Uterus (tissue), 2 donors: ENCODE measurements at regions not wholly inside any gene's neighbourhood (a gene's known extent, or its start where the extent isn't known, plus 50 kb on each side); places are given as distances from the start of the nearest gene placed in this dataset.

Experiments
- POLR2A ChIP-seq, 2 donors: fragments of 450-650 bp; IDR thresholded peaks; one replicate each; pipeline ENCODE4 v1.6.1; 2016; ENCODE audit warnings: antibody characterized with exemption in 2 of 2, mild to moderate bottlenecking in 1 of 2, moderate library complexity in 1 of 2
- TF ChIP-seq, protein P1 (sequence below), 4 experiments: fragments of 200-600 bp in 2 of 4; fragments of 450-650 bp in 2 of 4; sonication (generic) in 2 of 4; IDR thresholded peaks; one replicate each; pipeline ENCODE4 v1.5.1; 2016 to 2019; ENCODE audit warnings: antibody characterized with exemption in 4 of 4, mild to moderate bottlenecking in 2 of 4, moderate library complexity in 1 of 4

DNA sequence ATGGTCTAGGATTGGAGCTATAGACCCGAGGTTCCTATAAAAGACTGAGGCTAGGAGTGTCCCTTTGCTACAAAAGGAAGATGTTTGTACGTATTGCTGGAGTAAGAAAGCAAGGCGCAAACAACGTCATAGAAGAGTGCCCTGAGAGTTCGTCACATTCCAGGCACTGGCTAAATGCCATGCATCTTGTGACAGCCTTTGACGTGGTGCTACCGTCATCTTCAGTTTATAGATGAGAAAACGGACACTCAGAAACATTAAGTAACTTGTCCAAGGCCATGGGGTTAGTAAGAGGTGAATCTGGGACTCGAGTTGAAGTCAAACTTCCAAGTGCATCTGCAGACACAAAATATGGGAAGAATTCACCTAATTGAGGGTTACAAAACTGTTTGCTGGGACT is 104.2 kb upstream of the SLC45A1 start:
- TF ChIP-seq POLR2A (IDR thresholded peaks at IDR 0.05): no peak
- TF ChIP-seq, protein P1, sequence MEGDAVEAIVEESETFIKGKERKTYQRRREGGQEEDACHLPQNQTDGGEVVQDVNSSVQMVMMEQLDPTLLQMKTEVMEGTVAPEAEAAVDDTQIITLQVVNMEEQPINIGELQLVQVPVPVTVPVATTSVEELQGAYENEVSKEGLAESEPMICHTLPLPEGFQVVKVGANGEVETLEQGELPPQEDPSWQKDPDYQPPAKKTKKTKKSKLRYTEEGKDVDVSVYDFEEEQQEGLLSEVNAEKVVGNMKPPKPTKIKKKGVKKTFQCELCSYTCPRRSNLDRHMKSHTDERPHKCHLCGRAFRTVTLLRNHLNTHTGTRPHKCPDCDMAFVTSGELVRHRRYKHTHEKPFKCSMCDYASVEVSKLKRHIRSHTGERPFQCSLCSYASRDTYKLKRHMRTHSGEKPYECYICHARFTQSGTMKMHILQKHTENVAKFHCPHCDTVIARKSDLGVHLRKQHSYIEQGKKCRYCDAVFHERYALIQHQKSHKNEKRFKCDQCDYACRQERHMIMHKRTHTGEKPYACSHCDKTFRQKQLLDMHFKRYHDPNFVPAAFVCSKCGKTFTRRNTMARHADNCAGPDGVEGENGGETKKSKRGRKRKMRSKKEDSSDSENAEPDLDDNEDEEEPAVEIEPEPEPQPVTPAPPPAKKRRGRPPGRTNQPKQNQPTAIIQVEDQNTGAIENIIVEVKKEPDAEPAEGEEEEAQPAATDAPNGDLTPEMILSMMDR (IDR thresholded peaks at IDR 0.05): no peak
